Prostate gland (tissue), 2 donors: ENCODE measurements at regions not wholly inside any gene's neighbourhood (a gene's known extent, or its start where the extent isn't known, plus 50 kb on each side); places are given as distances from the start of the nearest gene placed in this dataset.
"Not testable (repeated sequence)": the region's sequence is repeated elsewhere in the genome, so short reads cannot be mapped to it uniquely, and the experiment has no call there.

Experiments
- DNase-seq: peaks from one replicate; pipeline ENCODE4 v3.0.0-alpha.2; 2019; ENCODE audit warnings: low spot score
- H3K27ac ChIP-seq, 2 donors: fragments of 200-600 bp; sonication (generic); 2 replicates each; pipeline ENCODE4 v1.5.1; 2017 to 2019
- H3K27me3 ChIP-seq: fragments of 200-600 bp; sonication (generic); replicated peaks from 2 replicates; pipeline ENCODE4 v1.5.1; 2019; ENCODE audit not compliant: insufficient read depth
- H3K36me3 ChIP-seq, 2 donors: fragments of 200-600 bp; sonication (generic); 1 replicate in 1 of 2; 2 replicates in 1 of 2; pipeline versions ENCODE4 v1.5.1 to v1.8.1; 2017 to 2019
- H3K4me1 ChIP-seq: fragments of 200-600 bp; sonication (generic); replicated peaks from 2 replicates; pipeline ENCODE4 v1.5.1; 2019
- H3K4me3 ChIP-seq, 2 donors: fragments of 200-600 bp; sonication (generic); 2 replicates each; pipeline ENCODE4 v1.5.1; 2017 to 2019
- H3K9me3 ChIP-seq: fragments of 200-600 bp; sonication (generic); 2 replicates; pipeline ENCODE4 v1.5.1; 2017
- CTCF ChIP-seq, 4 experiments: fragments of 200-600 bp in 2 of 4; fragments of 450-650 bp in 2 of 4; sonication (generic) in 2 of 4; IDR thresholded peaks; 1 replicate in 3 of 4; 2 replicates in 1 of 4; pipeline ENCODE4 v1.5.1; 2016 to 2019; ENCODE audit warnings: antibody characterized with exemption in 4 of 4, mild to moderate bottlenecking in 2 of 4, moderate library complexity in 2 of 4
- POLR2A ChIP-seq: fragments of 450-650 bp; IDR thresholded peaks from one replicate; pipeline ENCODE4 v1.6.1; 2016; ENCODE audit warnings: antibody characterized with exemption, mild to moderate bottlenecking
- POLR2AphosphoS5 ChIP-seq: sonication (generic); formaldehyde crosslinking; IDR thresholded peaks from one replicate; pipeline ENCODE4 v1.6.1; 2017; ENCODE audit warnings: antibody characterized with exemption
- whole genome bisulfite sequencing: methylation state at CpG from one replicate; pipeline ENCODE4 v1.1.5; 2018; 5-methylcytosine and 5-hydroxymethylcytosine counted together
- intact Hi-C: fragments of 100-400 bp; cut with DNase I; formaldehyde crosslinking; loops from one replicate; pipeline ENCODE4 v1.14.2; 2022

- H3K9me3 ChIP-seq, intact Hi-C loops, DNase-seq, H3K27ac ChIP-seq, H3K36me3 ChIP-seq, H3K27me3 ChIP-seq, H3K4me1 ChIP-seq, H3K4me3 ChIP-seq: not testable (repeated sequence)
- 91% methylated on average over 3 of the region's 3 CpGs for WGBS
Observed at GRCh38 chrX:80508083-80508482, 87.8 kb downstream of the TENT5D start.

- DNase-seq = no peak
- Histone ChIP-seq H3K36me3 (no peaks in the 10 kb centered on the region), H3K9me3 (no peaks in the 10 kb centered on the region), H3K27ac (no peak overlapping the region), H3K4me3 (no peak overlapping the region), H3K27me3 (no peaks in the 10 kb centered on the region), H3K4me1 (no peaks in the 10 kb centered on the region)
- 18% methylated on average over 7 of the region's 7 CpGs for WGBS
- intact Hi-C loops = no loop called here
- TF ChIP-seq CTCF (IDR thresholded peaks at IDR 0.05) = no peak
- TF ChIP-seq POLR2A = no peak
- TF ChIP-seq POLR2AphosphoS5 = no peak
Observed at GRCh38 chrX:80511969-80512760, 91.9 kb downstream of the TENT5D start.

- no peak overlapping the region for H3K4me3 ChIP-seq
- H3K27ac ChIP-seq = no peak overlapping the region
- no peaks in the 10 kb centered on the region for H3K27me3 ChIP-seq
- H3K36me3 ChIP-seq = no peaks in the 10 kb centered on the region
- WGBS = 44% methylated on average over 4 of the region's 4 CpGs
- TF ChIP-seq POLR2AphosphoS5 = no peak
- no peak for TF ChIP-seq POLR2A
- TF ChIP-seq CTCF (IDR thresholded peaks at IDR 0.05) = no peak
- H3K4me1 ChIP-seq = no peaks in the 10 kb centered on the region
- no peaks in the 10 kb centered on the region for H3K9me3 ChIP-seq
- DNase-seq = no peak
- intact Hi-C loops = no loop called here
Observed at GRCh38 chrX:80512924-80513323, 92.7 kb downstream of the TENT5D start.

GRCh38 chrX:80513625-80514024 lies 93.4 kb downstream of the TENT5D start:
- Histone ChIP-seq H3K4me3 (no peak overlapping the region), H3K27me3 (no peaks in the 10 kb centered on the region), H3K36me3 (no peaks in the 10 kb centered on the region), H3K4me1 (no peaks in the 10 kb centered on the region), H3K27ac (no peak overlapping the region), H3K9me3 (no peaks in the 10 kb centered on the region)
- no peak for DNase-seq
- TF ChIP-seq CTCF (IDR thresholded peaks at IDR 0.05) = no peak
- TF ChIP-seq POLR2A = no peak
- no peak for TF ChIP-seq POLR2AphosphoS5
- WGBS = 0% methylated on average over 2 of the region's 2 CpGs
- intact Hi-C loops = no loop called here

- WGBS = 0% methylated on average over 1 of the region's 1 CpG
- no peak overlapping the region for H3K27ac ChIP-seq
- TF ChIP-seq CTCF (IDR thresholded peaks at IDR 0.05) = no peak
- no peak for TF ChIP-seq POLR2AphosphoS5
- no peak for TF ChIP-seq POLR2A
- intact Hi-C loops = no loop called here
- H3K4me1 ChIP-seq = no peaks in the 10 kb centered on the region
- no peak overlapping the region for H3K4me3 ChIP-seq
- no peaks in the 10 kb centered on the region for H3K36me3 ChIP-seq
- no peaks in the 10 kb centered on the region for H3K9me3 ChIP-seq
- no peak for DNase-seq
- no peaks in the 10 kb centered on the region for H3K27me3 ChIP-seq
Observed at GRCh38 chrX:80537096-80537495, 116.8 kb downstream of the TENT5D start.
